Uterus (tissue), 3 donors: ENCODE measurements at regions not wholly inside any gene's neighbourhood (a gene's known extent, or its start where the extent isn't known, plus 50 kb on each side); places are given as distances from the start of the nearest gene placed in this dataset.

Experiments used
- DNase-seq, 2 donors: peaks; one replicate each; pipeline ENCODE4 v3.0.0-alpha.2; 2019 to 2020
- H3K27ac ChIP-seq, 2 donors: fragments of 200-600 bp; sonication (generic); 1 replicate in 1 of 2; 2 replicates in 1 of 2; pipeline ENCODE4 v1.5.1; 2016 to 2018
- H3K27me3 ChIP-seq, 2 donors: fragments of 200-600 bp; sonication (generic); one replicate each; pipeline ENCODE4 v1.5.1; 2018 to 2019; ENCODE audit warnings: control low read depth in 1 of 2
- H3K36me3 ChIP-seq, 2 donors: fragments of 200-600 bp; sonication (generic); one replicate each; pipeline ENCODE4 v1.5.1; 2019; ENCODE audit warnings: control low read depth in 1 of 2
- H3K4me1 ChIP-seq, 2 donors: fragments of 200-600 bp; sonication (generic); one replicate each; pipeline ENCODE4 v1.5.1; 2018 to 2019; ENCODE audit warnings: control low read depth in 1 of 2
- H3K4me3 ChIP-seq, 2 donors: fragments of 200-600 bp; sonication (generic); 1 replicate in 1 of 2; 2 replicates in 1 of 2; pipeline ENCODE4 v1.5.1; 2018 to 2019; ENCODE audit warnings: mild to moderate bottlenecking in 1 of 2
- H3K9me3 ChIP-seq, 2 donors: fragments of 200-600 bp; sonication (generic); one replicate each; pipeline ENCODE4 v1.5.1; 2019; ENCODE audit warnings: control low read depth in 1 of 2
- CTCF ChIP-seq, 4 experiments: fragments of 200-600 bp in 2 of 4; fragments of 450-650 bp in 2 of 4; sonication (generic) in 2 of 4; IDR thresholded peaks; one replicate each; pipeline ENCODE4 v1.5.1; 2016 to 2019; ENCODE audit warnings: antibody characterized with exemption in 4 of 4, mild to moderate bottlenecking in 2 of 4, moderate library complexity in 1 of 4
- POLR2A ChIP-seq, 2 donors: fragments of 450-650 bp; IDR thresholded peaks; one replicate each; pipeline ENCODE4 v1.6.1; 2016; ENCODE audit warnings: antibody characterized with exemption in 2 of 2, mild to moderate bottlenecking in 1 of 2, moderate library complexity in 1 of 2
- intact Hi-C: fragments of 100-400 bp; cut with DNase I; formaldehyde crosslinking; loops from one replicate; pipeline ENCODE4 v1.15.1; 2023; ENCODE audit warnings: low total_unique reads
- donor health status: DM: yes; HTN: yes; CAD: no.

GRCh38 chr2:56682397-56682760 lies 498.6 kb downstream of the CCDC85A start:
- Histone ChIP-seq H3K4me3 (no peak overlapping the region), H3K36me3 (no peaks in the 10 kb centered on the region), H3K9me3 (no peaks in the 10 kb centered on the region), H3K4me1 (no peaks in the 10 kb centered on the region), H3K27me3 (no peaks in the 10 kb centered on the region), H3K27ac (no peak overlapping the region)
- intact Hi-C loops, result no loop called here
- DNase-seq, result no peak
- TF ChIP-seq POLR2A (IDR thresholded peaks at IDR 0.05) (no peak), CTCF (IDR thresholded peaks at IDR 0.05) (no peak)

- TF ChIP-seq CTCF (IDR thresholded peaks at IDR 0.05), result no peak
- no peak for TF ChIP-seq POLR2A (IDR thresholded peaks at IDR 0.05)
- no peaks in the 10 kb centered on the region for H3K4me1 ChIP-seq
- H3K4me3 ChIP-seq, result no peak overlapping the region
- H3K27ac ChIP-seq, result no peak overlapping the region
- H3K36me3 ChIP-seq, result no peaks in the 10 kb centered on the region
- intact Hi-C loops, result no loop called here
- no peaks in the 10 kb centered on the region for H3K27me3 ChIP-seq
- H3K9me3 ChIP-seq, result no peaks in the 10 kb centered on the region
- no peak for DNase-seq
These were observed 500.5 kb downstream of the CCDC85A start for GRCh38 chr2:56684327-56684726.

- no peaks in the 10 kb centered on the region for H3K9me3 ChIP-seq
- DNase-seq, result no peak
- no peak overlapping the region for H3K27ac ChIP-seq
- H3K4me1 ChIP-seq, result no peaks in the 10 kb centered on the region
- no peak overlapping the region for H3K4me3 ChIP-seq
- no peaks in the 10 kb centered on the region for H3K36me3 ChIP-seq
- no peaks in the 10 kb centered on the region for H3K27me3 ChIP-seq
- intact Hi-C loops, result no loop called here
- TF ChIP-seq CTCF (IDR thresholded peaks at IDR 0.05), result no peak
- no peak for TF ChIP-seq POLR2A (IDR thresholded peaks at IDR 0.05)
These were observed 501.4 kb downstream of the CCDC85A start for GRCh38 chr2:56685205-56685604.

- intact Hi-C loops, result no loop called here
- TF ChIP-seq POLR2A (IDR thresholded peaks at IDR 0.05) (no peak), CTCF (IDR thresholded peaks at IDR 0.05) (no peak)
- no peaks in the 10 kb centered on the region for H3K27me3 ChIP-seq
- H3K27ac ChIP-seq, result no peak overlapping the region
- H3K9me3 ChIP-seq, result no peaks in the 10 kb centered on the region
- H3K36me3 ChIP-seq, result no peaks in the 10 kb centered on the region
- no peaks in the 10 kb centered on the region for H3K4me1 ChIP-seq
- no peak overlapping the region for H3K4me3 ChIP-seq
- DNase-seq, result no peak
These were observed 503.4 kb downstream of the CCDC85A start for GRCh38 chr2:56687169-56687568.

- Histone ChIP-seq H3K27ac (no peak overlapping the region), H3K4me3 (no peak overlapping the region), H3K27me3 (no peaks in the 10 kb centered on the region), H3K36me3 (no peaks in the 10 kb centered on the region), H3K4me1 (no peaks in the 10 kb centered on the region), H3K9me3 (no peaks in the 10 kb centered on the region)
- no peak for DNase-seq
- no peak for TF ChIP-seq CTCF (IDR thresholded peaks at IDR 0.05)
- TF ChIP-seq POLR2A (IDR thresholded peaks at IDR 0.05), result no peak
- intact Hi-C loops, result no loop called here
These were observed 504.9 kb downstream of the CCDC85A start for GRCh38 chr2:56688661-56689060.
